ENCODE measurements at regions not wholly inside any gene's neighbourhood (a gene's known extent, or its start where the extent isn't known, plus 50 kb on each side); places are given as distances from the start of the nearest gene placed in this dataset.

DNA sequence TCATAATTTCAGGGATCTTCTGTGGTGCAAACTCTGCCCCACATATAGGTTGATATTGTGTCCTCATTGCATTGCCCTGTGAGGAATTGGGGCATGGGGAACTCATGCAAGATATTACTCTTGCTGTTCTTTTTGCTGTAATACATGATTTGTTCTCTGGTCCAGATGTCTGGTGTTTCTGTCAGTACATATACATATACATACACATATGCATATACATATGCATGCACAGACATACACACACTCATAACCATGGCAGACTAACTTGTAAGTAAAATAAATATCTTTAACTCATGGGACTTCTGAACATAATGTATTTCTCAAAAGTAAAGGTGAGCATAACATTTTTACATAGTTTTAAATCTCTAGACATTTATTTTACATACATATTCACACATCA is 438.3 kb downstream of the CD109 start:
- no peaks in the 10 kb centered on the region for H3K36me3 Mint-ChIP-seq
- Histone ChIP-seq H2AFZ (replicated peaks) (no peak overlapping the region), H3K27ac (no peak overlapping the region), H3K4me3 (no peak overlapping the region), H4K20me1 (ENCODE audit: low read depth) (no peaks in the 10 kb centered on the region), H3K9ac (no peak overlapping the region), H3K36me3 (no peaks in the 10 kb centered on the region), H3K4me1 (no peaks in the 10 kb centered on the region), H3K79me2 (ENCODE audit: low read depth) (no peaks in the 10 kb centered on the region), H3K9me3 (ENCODE audit: low read depth) (no peaks in the 10 kb centered on the region), H3K4me2 (no peak overlapping the region), H3K27me3 (no peaks in the 10 kb centered on the region), H3F3A (ENCODE audit: low read depth) (no peaks in the 10 kb centered on the region)
- H3K27me3 Mint-ChIP-seq (ENCODE audit: insufficient read depth, low read depth): no peaks in the 10 kb centered on the region
- no peaks in the 10 kb centered on the region for H3K9me3 Mint-ChIP-seq
- no peak for DNase-seq (ENCODE audit: low spot score)
- TF ChIP-seq EZH2 (IDR thresholded peaks at IDR 0.05): no peak
- TF ChIP-seq EZH2phosphoT487 (IDR thresholded peaks at IDR 0.05): no peak
- TF ChIP-seq, protein P1, sequence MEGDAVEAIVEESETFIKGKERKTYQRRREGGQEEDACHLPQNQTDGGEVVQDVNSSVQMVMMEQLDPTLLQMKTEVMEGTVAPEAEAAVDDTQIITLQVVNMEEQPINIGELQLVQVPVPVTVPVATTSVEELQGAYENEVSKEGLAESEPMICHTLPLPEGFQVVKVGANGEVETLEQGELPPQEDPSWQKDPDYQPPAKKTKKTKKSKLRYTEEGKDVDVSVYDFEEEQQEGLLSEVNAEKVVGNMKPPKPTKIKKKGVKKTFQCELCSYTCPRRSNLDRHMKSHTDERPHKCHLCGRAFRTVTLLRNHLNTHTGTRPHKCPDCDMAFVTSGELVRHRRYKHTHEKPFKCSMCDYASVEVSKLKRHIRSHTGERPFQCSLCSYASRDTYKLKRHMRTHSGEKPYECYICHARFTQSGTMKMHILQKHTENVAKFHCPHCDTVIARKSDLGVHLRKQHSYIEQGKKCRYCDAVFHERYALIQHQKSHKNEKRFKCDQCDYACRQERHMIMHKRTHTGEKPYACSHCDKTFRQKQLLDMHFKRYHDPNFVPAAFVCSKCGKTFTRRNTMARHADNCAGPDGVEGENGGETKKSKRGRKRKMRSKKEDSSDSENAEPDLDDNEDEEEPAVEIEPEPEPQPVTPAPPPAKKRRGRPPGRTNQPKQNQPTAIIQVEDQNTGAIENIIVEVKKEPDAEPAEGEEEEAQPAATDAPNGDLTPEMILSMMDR (IDR thresholded peaks at IDR 0.05): no peak
- no peak overlapping the region for H3K27ac Mint-ChIP-seq
- H3K4me3 Mint-ChIP-seq: no peak overlapping the region
- peaks cover 2% of the 10 kb centered on the region for H3K4me1 Mint-ChIP-seq

DNA sequence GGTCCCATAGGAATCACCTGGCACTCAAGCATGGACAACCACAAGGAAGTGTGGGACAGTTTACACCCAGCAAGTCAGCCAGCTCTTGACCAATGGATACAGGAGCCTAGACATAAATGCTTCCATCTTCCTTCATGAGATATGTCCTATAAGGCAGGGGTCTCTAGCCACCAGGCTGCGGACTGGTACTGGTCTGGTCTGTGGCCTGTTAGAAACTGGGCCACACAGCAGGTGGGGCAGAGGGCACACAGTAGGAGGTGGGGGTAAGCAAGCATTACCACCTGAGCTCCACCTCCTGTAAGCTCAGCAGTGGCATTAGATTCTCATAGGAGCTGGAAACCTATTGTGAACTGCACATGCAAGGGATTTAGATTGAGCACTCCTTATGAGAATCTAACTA is 437.1 kb downstream of the CD109 start:
- no peaks in the 10 kb centered on the region for H3K9me3 ChIP-seq (ENCODE audit: low read depth)
- no peaks in the 10 kb centered on the region for H3K27me3 Mint-ChIP-seq (ENCODE audit: insufficient read depth, low read depth)
- no peaks in the 10 kb centered on the region for H3K27me3 ChIP-seq
- H3K79me2 ChIP-seq (ENCODE audit: low read depth): no peaks in the 10 kb centered on the region
- no peaks in the 10 kb centered on the region for H3K9me3 Mint-ChIP-seq
- H3K4me3 ChIP-seq: no peak overlapping the region
- H3K9ac ChIP-seq: no peak overlapping the region
- no peak overlapping the region for H3K27ac Mint-ChIP-seq
- no peaks in the 10 kb centered on the region for H3K36me3 Mint-ChIP-seq
- TF ChIP-seq, protein P1 (IDR thresholded peaks at IDR 0.05): no peak
- TF ChIP-seq EZH2 (IDR thresholded peaks at IDR 0.05): no peak
- TF ChIP-seq EZH2phosphoT487 (IDR thresholded peaks at IDR 0.05): no peak
- no peak overlapping the region for H2AFZ ChIP-seq (replicated peaks)
- H3K4me3 Mint-ChIP-seq: no peak overlapping the region
- no peaks in the 10 kb centered on the region for H4K20me1 ChIP-seq (ENCODE audit: low read depth)
- H3K4me2 ChIP-seq: no peak overlapping the region
- H3K36me3 ChIP-seq: no peaks in the 10 kb centered on the region
- H3K4me1 Mint-ChIP-seq: peaks cover 1% of the 10 kb centered on the region
- no peaks in the 10 kb centered on the region for H3F3A ChIP-seq (ENCODE audit: low read depth)
- DNase-seq (ENCODE audit: low spot score): no peak
- H3K27ac ChIP-seq: no peak overlapping the region
- no peaks in the 10 kb centered on the region for H3K4me1 ChIP-seq

DNA sequence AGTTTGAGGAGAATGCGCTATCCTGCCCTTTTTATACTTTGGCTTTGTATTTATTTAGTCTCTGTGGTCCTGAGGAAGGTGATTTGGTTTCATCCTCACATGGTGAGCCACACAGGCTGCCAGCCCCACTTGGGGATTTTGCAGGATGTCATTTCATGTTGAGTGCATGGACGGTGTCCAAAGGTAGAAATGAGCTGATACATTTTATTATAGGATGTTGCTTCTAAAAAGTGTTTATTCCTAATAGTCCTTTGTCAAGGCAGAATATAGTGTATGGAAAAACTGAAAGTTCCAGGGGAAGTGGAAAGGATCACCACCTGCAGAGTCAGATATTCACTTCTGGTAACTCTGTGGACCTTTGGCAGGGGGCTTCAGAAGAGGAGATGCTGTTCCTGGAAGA is 434.6 kb downstream of the CD109 start:
- Histone ChIP-seq H3K79me2 (ENCODE audit: low read depth) (no peaks in the 10 kb centered on the region), H4K20me1 (ENCODE audit: low read depth) (no peaks in the 10 kb centered on the region), H3K9ac (no peak overlapping the region), H3K27ac (no peak overlapping the region), H3K4me1 (no peaks in the 10 kb centered on the region), H2AFZ (replicated peaks) (no peak overlapping the region), H3K27me3 (no peaks in the 10 kb centered on the region), H3K4me3 (no peak overlapping the region), H3K9me3 (ENCODE audit: low read depth) (no peaks in the 10 kb centered on the region), H3K36me3 (no peaks in the 10 kb centered on the region), H3F3A (ENCODE audit: low read depth) (no peaks in the 10 kb centered on the region), H3K4me2 (no peak overlapping the region)
- no peak for DNase-seq (ENCODE audit: low spot score)
- H3K4me1 Mint-ChIP-seq: no peaks in the 10 kb centered on the region
- no peaks in the 10 kb centered on the region for H3K27me3 Mint-ChIP-seq (ENCODE audit: insufficient read depth, low read depth)
- no peak overlapping the region for H3K27ac Mint-ChIP-seq
- no peak overlapping the region for H3K4me3 Mint-ChIP-seq
- no peaks in the 10 kb centered on the region for H3K9me3 Mint-ChIP-seq
- no peaks in the 10 kb centered on the region for H3K36me3 Mint-ChIP-seq
- TF ChIP-seq, protein P1 (IDR thresholded peaks at IDR 0.05): no peak
- no peak for TF ChIP-seq EZH2phosphoT487 (IDR thresholded peaks at IDR 0.05)
- TF ChIP-seq EZH2 (IDR thresholded peaks at IDR 0.05): no peak

DNA sequence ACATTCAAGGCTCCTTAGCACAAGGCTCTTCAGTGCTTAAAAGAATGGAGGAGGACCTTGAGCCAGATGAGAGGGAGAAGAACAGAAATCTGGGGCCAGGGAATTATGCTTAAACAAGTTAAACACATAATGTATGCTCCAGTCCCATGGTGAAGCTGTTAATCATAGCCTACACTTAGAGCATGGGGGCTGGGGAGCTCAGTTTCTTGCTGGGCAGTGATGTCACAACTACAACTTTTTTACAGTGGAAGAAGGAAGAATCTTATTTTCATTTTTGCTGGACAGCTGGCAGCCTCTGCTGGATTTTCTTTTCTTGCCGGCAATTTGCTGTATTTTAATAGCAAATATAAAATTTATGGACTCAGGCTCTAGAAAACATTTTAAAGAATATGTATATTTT is 432.5 kb downstream of the CD109 start:
- Mint-ChIP-seq H3K27me3 (ENCODE audit: insufficient read depth, low read depth) (no peaks in the 10 kb centered on the region), H3K36me3 (no peaks in the 10 kb centered on the region), H3K4me3 (no peak overlapping the region), H3K9me3 (no peaks in the 10 kb centered on the region), H3K27ac (no peak overlapping the region), H3K4me1 (no peaks in the 10 kb centered on the region)
- H3K9me3 ChIP-seq (ENCODE audit: low read depth): no peaks in the 10 kb centered on the region
- no peaks in the 10 kb centered on the region for H3K36me3 ChIP-seq
- no peak overlapping the region for H3K4me3 ChIP-seq
- TF ChIP-seq, protein P1 (IDR thresholded peaks at IDR 0.05): no peak
- no peak for TF ChIP-seq EZH2 (IDR thresholded peaks at IDR 0.05)
- TF ChIP-seq EZH2phosphoT487 (IDR thresholded peaks at IDR 0.05): no peak
- H3K79me2 ChIP-seq (ENCODE audit: low read depth): no peaks in the 10 kb centered on the region
- H4K20me1 ChIP-seq (ENCODE audit: low read depth): no peaks in the 10 kb centered on the region
- H2AFZ ChIP-seq (replicated peaks): no peak overlapping the region
- H3K4me1 ChIP-seq: no peaks in the 10 kb centered on the region
- H3K27me3 ChIP-seq: no peaks in the 10 kb centered on the region
- H3K4me2 ChIP-seq: no peak overlapping the region
- no peak overlapping the region for H3K9ac ChIP-seq
- H3K27ac ChIP-seq: no peak overlapping the region
- DNase-seq (ENCODE audit: low spot score): no peak
- H3F3A ChIP-seq (ENCODE audit: low read depth): no peaks in the 10 kb centered on the region
